Ovary (tissue), 3 donors: ENCODE measurements at regions not wholly inside any gene's neighbourhood (a gene's known extent, or its start where the extent isn't known, plus 50 kb on each side); places are given as distances from the start of the nearest gene placed in this dataset.

ENCODE experiments used
- EP300 ChIP-seq: sonication (generic); formaldehyde crosslinking; IDR thresholded peaks from one replicate; pipeline ENCODE4 v1.6.1; 2017; ENCODE audit warnings: antibody characterized with exemption
- POLR2A ChIP-seq: fragments of 450-650 bp; IDR thresholded peaks from one replicate; pipeline ENCODE4 v1.6.1; 2017; ENCODE audit warnings: antibody characterized with exemption, mild to moderate bottlenecking, moderate library complexity
- TF ChIP-seq, protein P1 (sequence below), 3 donors: fragments of 450-650 bp in 2 of 3; fragments of 200-600 bp in 1 of 3; IDR thresholded peaks; one replicate each; pipeline versions ENCODE4 v1.5.1 to v1.8.0; 2016 to 2022; ENCODE audit warnings: antibody characterized with exemption in 3 of 3, mild to moderate bottlenecking in 1 of 3
- donor health status: DM: no; HTN: no; CAD: no.

- TF ChIP-seq POLR2A, result no peak
- TF ChIP-seq, protein P1, sequence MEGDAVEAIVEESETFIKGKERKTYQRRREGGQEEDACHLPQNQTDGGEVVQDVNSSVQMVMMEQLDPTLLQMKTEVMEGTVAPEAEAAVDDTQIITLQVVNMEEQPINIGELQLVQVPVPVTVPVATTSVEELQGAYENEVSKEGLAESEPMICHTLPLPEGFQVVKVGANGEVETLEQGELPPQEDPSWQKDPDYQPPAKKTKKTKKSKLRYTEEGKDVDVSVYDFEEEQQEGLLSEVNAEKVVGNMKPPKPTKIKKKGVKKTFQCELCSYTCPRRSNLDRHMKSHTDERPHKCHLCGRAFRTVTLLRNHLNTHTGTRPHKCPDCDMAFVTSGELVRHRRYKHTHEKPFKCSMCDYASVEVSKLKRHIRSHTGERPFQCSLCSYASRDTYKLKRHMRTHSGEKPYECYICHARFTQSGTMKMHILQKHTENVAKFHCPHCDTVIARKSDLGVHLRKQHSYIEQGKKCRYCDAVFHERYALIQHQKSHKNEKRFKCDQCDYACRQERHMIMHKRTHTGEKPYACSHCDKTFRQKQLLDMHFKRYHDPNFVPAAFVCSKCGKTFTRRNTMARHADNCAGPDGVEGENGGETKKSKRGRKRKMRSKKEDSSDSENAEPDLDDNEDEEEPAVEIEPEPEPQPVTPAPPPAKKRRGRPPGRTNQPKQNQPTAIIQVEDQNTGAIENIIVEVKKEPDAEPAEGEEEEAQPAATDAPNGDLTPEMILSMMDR (IDR thresholded peaks at IDR 0.05), result no peak
- no peak for TF ChIP-seq EP300
Observed at GRCh38 chr21:16832791-16833190, 680.1 kb upstream of the CXADR start.
